HepG2 (cell line): ENCODE measurements at regions not wholly inside any gene's neighbourhood (a gene's known extent, or its start where the extent isn't known, plus 50 kb on each side); places are given as distances from the start of the nearest gene placed in this dataset.

Source experiments
- KDM3A ChIP-seq: IDR thresholded peaks from 2 replicates; pipeline ENCODE4 v1.6.1; 2018; ENCODE audit warnings: low read depth, missing compliant biosample characterization
- MAX ChIP-seq: IDR thresholded peaks from 2 replicates; pipeline ENCODE4 v1.6.1; 2012; ENCODE audit warnings: inconsistent platforms
- ZNF547 ChIP-seq: sonication (generic); formaldehyde crosslinking; IDR thresholded peaks from 2 replicates; pipeline ENCODE4 v1.5.1; 2020; ENCODE audit warnings: mild to moderate bottlenecking, missing genetic modification reagents
- ZNF574 ChIP-seq: sonication (generic); formaldehyde crosslinking; IDR thresholded peaks from 2 replicates; pipeline ENCODE4 v1.4.0; 2020; ENCODE audit warnings: missing genetic modification reagents

- TF ChIP-seq MAX = no peak
- TF ChIP-seq ZNF574 (CRISPR knock-in tag) = no peak
- no peak for TF ChIP-seq ZNF547 (CRISPR knock-in tag)
- no peak for TF ChIP-seq KDM3A
Observed at GRCh38 chr3:110685630-110686029, 386.0 kb upstream of the NECTIN3 start.
